ENCODE measurements at regions not wholly inside any gene's neighbourhood (a gene's known extent, or its start where the extent isn't known, plus 50 kb on each side); places are given as distances from the start of the nearest gene placed in this dataset.

DNA sequence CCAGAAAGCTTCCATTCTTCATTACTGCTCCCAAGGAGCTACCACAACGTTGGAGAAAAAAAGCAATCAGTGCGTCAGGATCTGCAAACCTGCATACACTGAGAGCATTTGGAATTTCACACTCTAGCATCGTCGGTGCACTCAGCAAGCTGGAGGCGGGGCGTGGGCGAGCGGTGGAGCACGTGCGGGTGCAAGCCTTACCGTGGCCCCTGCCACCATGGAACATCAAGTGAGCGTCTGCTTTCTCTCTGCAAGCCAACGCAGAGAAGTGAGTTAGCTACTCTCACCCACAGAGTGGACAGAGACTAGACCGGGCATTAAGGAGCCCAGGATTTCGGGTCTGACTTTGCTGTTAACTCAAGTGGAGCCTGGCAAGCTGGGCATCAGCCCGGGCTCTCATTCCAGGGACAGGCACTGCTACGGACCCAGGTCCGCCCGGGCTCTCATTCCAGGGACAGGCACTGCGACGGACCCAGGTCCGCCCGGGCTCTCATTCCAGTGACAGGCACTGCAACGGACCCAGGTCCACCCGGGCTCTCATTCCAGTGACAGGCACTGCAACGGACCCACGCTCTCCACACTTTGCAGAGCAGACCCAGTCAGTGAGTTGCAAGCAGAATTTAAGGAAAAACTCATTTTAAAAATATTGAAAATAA, 124.1 kb upstream of the SPACA7 start:
- TF ChIP-seq POLR2A (IDR thresholded peaks at IDR 0.05) (no peak), CTCF (IDR thresholded peaks at IDR 0.05) (no peak)
- no peak for DNase-seq
- no peaks in the 10 kb centered on the region for H3K36me3 ChIP-seq
- H3K4me3 ChIP-seq (replicated peaks in 1 of 3) = no peak overlapping the region
- H3K27me3 ChIP-seq = no peaks in the 10 kb centered on the region
- 78 to 81% methylated on average over 15 to 27 of the region's 27 CpGs for WGBS, 2 donors
- intact Hi-C loops (cut with DNase I) = no loop called here
- H3K27ac ChIP-seq = no peak overlapping the region
- H3K4me1 ChIP-seq = no peaks in the 10 kb centered on the region
- H3K9me3 ChIP-seq = no peaks in the 10 kb centered on the region

DNA sequence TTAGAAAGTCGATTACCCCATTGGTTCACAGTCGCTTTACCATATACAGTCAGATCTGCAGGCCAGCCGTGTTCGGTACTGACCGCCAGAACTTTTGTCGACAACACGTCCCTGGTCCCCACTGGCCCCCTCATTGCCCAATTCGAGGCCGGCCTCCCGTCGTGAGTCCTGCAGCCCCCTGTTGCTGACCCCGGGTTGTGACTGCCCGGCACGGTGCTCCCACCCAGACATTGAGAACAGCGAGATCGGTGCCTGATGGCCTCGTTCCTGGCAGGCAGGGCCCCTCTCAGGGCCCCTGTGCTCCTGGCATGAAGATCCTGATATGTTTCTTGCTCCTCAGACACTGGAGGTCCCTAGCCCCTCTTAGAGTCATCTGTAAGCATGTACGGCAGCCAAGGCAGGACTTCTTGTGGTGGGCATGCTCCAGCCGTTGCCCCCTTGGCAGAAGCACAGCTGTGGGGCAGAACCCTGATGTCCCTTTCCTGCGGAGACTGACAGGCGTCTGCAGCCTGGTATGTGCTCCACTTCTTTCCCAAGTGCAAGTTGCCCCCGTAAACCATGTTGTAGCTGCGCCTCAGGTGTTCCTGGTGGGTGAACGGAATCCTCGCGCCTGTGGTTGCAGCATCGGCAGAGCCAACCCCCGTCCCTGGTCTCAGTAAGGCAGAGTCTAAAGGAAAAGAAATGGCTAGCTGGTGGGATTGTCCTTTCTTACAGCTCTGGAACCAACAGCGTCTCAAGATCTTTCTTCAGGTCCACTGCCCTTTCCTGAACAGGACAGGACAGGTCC, 123.2 kb upstream of the SPACA7 start:
- intact Hi-C loops (cut with DNase I) = no loop called here
- no peaks in the 10 kb centered on the region for H3K27me3 ChIP-seq
- no peak overlapping the region for H3K27ac ChIP-seq
- H3K9me3 ChIP-seq = no peaks in the 10 kb centered on the region
- no peak for TF ChIP-seq POLR2A (IDR thresholded peaks at IDR 0.05)
- TF ChIP-seq CTCF (IDR thresholded peaks at IDR 0.05) = no peak
- H3K4me3 ChIP-seq (replicated peaks in 1 of 3) = no peak overlapping the region
- no peaks in the 10 kb centered on the region for H3K36me3 ChIP-seq
- DNase-seq = no peak
- WGBS, 2 donors = 85 to 90% methylated on average over 22 to 29 of the region's 29 CpGs
- no peaks in the 10 kb centered on the region for H3K4me1 ChIP-seq

- no peak for TF ChIP-seq CTCF (IDR thresholded peaks at IDR 0.05)
- TF ChIP-seq POLR2A (IDR thresholded peaks at IDR 0.05) = no peak
- no peak overlapping the region for H3K27ac ChIP-seq
- H3K4me3 ChIP-seq (replicated peaks in 1 of 3) = no peak overlapping the region
- intact Hi-C loops (cut with DNase I) = no loop called here
- WGBS, 2 donors = 88% methylated on average over 17 of the region's 17 CpGs
- DNase-seq = no peak
- H3K9me3 ChIP-seq = no peaks in the 10 kb centered on the region
- no peaks in the 10 kb centered on the region for H3K36me3 ChIP-seq
- H3K4me1 ChIP-seq = no peaks in the 10 kb centered on the region
- no peaks in the 10 kb centered on the region for H3K27me3 ChIP-seq
Measured at GRCh38 chr13:112253631-112254030, 122.5 kb upstream of the SPACA7 start.

- Histone ChIP-seq H3K27ac (no peak overlapping the region), H3K4me1 (no peaks in the 10 kb centered on the region), H3K9me3 (no peaks in the 10 kb centered on the region), H3K36me3 (no peaks in the 10 kb centered on the region), H3K27me3 (no peaks in the 10 kb centered on the region), H3K4me3 (replicated peaks in 1 of 3) (no peak overlapping the region)
- WGBS, 2 donors = 43 to 52% methylated on average over 23 to 25 of the region's 25 CpGs
- intact Hi-C loops (cut with DNase I) = no loop called here
- no peak for DNase-seq
- no peak for TF ChIP-seq CTCF (IDR thresholded peaks at IDR 0.05)
- no peak for TF ChIP-seq POLR2A (IDR thresholded peaks at IDR 0.05)
Measured at GRCh38 chr13:112254061-112254818, 121.9 kb upstream of the SPACA7 start.

Measured in thyroid gland (tissue), 4 donors.